K562 (cell line): ENCODE measurements at regions not wholly inside any gene's neighbourhood (a gene's known extent, or its start where the extent isn't known, plus 50 kb on each side); places are given as distances from the start of the nearest gene placed in this dataset.

ENCODE experiments used
- ARNT ChIP-seq, 2 experiments: fragments of 450-650 bp; IDR thresholded peaks; 2 replicates each; pipeline ENCODE4 v1.6.1; 2016; ENCODE audit warnings: mild to moderate bottlenecking in 1 of 2
- BCL6 ChIP-seq: fragments of 250-450 bp; sonication (Bioruptor Pico); IDR thresholded peaks from 2 replicates; pipeline ENCODE4 v1.4.0; 2020
- EZH2 ChIP-seq: IDR thresholded peaks from 2 replicates; pipeline ENCODE4 v1.6.1; 2012; ENCODE audit warnings: low read depth, mild to moderate bottlenecking, inconsistent platforms, low read length, borderline replicate concordance
- FOXP4 ChIP-seq: sonication (generic); formaldehyde crosslinking; IDR thresholded peaks from 2 replicates; pipeline ENCODE4 v1.8.0; 2022; ENCODE audit warnings: mild to moderate bottlenecking, missing genetic modification reagents, borderline replicate concordance
- MEF2A ChIP-seq: IDR thresholded peaks from 2 replicates; pipeline ENCODE4 v1.6.1; 2011; ENCODE audit warnings: low read depth, mild to moderate bottlenecking, low read length, moderate library complexity; ENCODE audit not compliant: control insufficient read depth
- NFIC ChIP-seq: fragments of 450-650 bp; IDR thresholded peaks from 2 replicates; pipeline ENCODE4 v1.6.1; 2017; ENCODE audit warnings: mild to moderate bottlenecking, inconsistent platforms
- REST ChIP-seq, 2 experiments: fragments of 450-650 bp; formaldehyde crosslinking in 1 of 2; IDR thresholded peaks; 2 replicates each; pipeline versions ENCODE4 v1.4.0 to v1.6.1; 2014 to 2020; ENCODE audit warnings: mild to moderate bottlenecking in 2 of 2, borderline replicate concordance in 1 of 2, low read depth in 1 of 2
- SMAD1 ChIP-seq: fragments of 150-350 bp; IDR thresholded peaks from 2 replicates; pipeline ENCODE4 v1.6.1; 2014; ENCODE audit warnings: low read length, low read depth; ENCODE audit not compliant: partially characterized antibody
- ZHX1 ChIP-seq: fragments of 150-350 bp; conservative IDR thresholded peaks from 2 replicates; pipeline ENCODE4 v1.6.1; 2014; ENCODE audit warnings: low read length

GRCh38 chr4:108313546-108314339 is 145.0 kb upstream of the LEF1 start:
- TF ChIP-seq ZHX1 (no peak), BCL6 (CRISPR knock-in tag) (no peak), NFIC (no peak), MEF2A (no peak), EZH2 (no peak), SMAD1 (no peak), ARNT (IDR thresholded peaks at IDR 0.05) (no peak), REST (IDR thresholded peaks at IDR 0.05; ENCODE audit: borderline replicate concordance) (no peak), REST (CRISPR knock-in tag; IDR thresholded peaks at IDR 0.05; ENCODE audit: low read depth) (no peak), FOXP4 (CRISPR knock-in tag) (no peak)
